ENCODE measurements at regions not wholly inside any gene's neighbourhood (a gene's known extent, or its start where the extent isn't known, plus 50 kb on each side); places are given as distances from the start of the nearest gene placed in this dataset.

DNA sequence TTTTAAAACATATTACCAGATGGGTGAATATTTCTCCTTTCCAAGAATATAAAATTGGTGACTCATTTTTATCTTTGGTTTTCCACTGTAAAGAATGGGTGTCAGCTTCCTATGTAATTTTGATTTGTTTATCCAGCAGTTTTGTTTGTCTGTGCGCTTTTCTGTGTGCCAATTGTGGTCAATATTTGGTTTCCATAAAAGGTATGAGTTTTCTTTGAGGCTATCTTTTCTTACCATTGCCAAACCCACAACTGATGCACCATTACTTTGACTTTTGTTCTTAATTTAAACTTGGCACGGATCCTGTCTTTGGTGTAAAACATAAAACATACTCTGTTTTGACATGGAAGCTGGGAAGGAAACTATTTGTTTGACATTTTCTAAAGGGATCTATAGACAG, 78.8 kb upstream of the NAV3 start:
- H3K27ac ChIP-seq (ENCODE audit: low read depth, low read length): no peak overlapping the region
- H3K4me3 ChIP-seq (ENCODE audit: low read depth, low read length): no peak overlapping the region
- no peaks in the 10 kb centered on the region for H3K27me3 ChIP-seq (ENCODE audit: control insufficient read depth, insufficient read depth, low read length)
- no peaks in the 10 kb centered on the region for H3K36me3 ChIP-seq (ENCODE audit: control insufficient read depth, insufficient read depth, low read length)
- no CpG with 5 or more reads among the region's 2 CpGs for WGBS (ENCODE audit: insufficient coverage)
- H3K4me1 ChIP-seq (ENCODE audit: control insufficient read depth, insufficient read depth, low read length): no peaks in the 10 kb centered on the region
- H3K9me3 ChIP-seq (ENCODE audit: control insufficient read depth, insufficient read depth, low read length): no peaks in the 10 kb centered on the region
- DNase-seq (ENCODE audit: low read depth in 4 of 6, low spot score in 6 of 6): peak in 1 of 6 donors; percentile 18

DNA sequence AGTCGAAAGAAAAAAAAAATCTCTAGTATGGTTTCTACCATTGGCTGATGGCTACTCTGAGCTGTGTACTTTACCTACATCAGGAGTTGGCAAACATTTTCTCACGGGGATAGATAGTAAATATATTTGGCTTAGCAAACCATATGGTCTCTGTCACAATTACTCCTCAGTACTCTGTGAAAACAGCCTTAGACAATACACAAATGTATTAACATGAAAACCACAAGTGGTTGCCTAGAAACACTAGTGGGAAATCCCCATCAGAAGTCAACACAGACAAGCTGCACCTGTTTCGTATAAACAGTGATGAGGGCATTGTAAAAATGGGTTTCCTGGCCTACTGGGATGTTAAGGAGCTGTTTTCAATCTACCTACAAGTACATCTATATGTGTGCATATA, 84.6 kb upstream of the NAV3 start:
- H3K4me3 ChIP-seq (ENCODE audit: low read depth, low read length): no peak overlapping the region
- H3K36me3 ChIP-seq (ENCODE audit: control insufficient read depth, insufficient read depth, low read length): no peaks in the 10 kb centered on the region
- no peak for DNase-seq (ENCODE audit: low read depth in 4 of 6, low spot score in 6 of 6)
- H3K27ac ChIP-seq (ENCODE audit: low read depth, low read length): no peak overlapping the region
- H3K9me3 ChIP-seq (ENCODE audit: control insufficient read depth, insufficient read depth, low read length): no peaks in the 10 kb centered on the region
- H3K4me1 ChIP-seq (ENCODE audit: control insufficient read depth, insufficient read depth, low read length): no peaks in the 10 kb centered on the region
- WGBS (ENCODE audit: insufficient coverage): no CpG with 5 or more reads among the region's 3 CpGs
- no peaks in the 10 kb centered on the region for H3K27me3 ChIP-seq (ENCODE audit: control insufficient read depth, insufficient read depth, low read length)

DNA sequence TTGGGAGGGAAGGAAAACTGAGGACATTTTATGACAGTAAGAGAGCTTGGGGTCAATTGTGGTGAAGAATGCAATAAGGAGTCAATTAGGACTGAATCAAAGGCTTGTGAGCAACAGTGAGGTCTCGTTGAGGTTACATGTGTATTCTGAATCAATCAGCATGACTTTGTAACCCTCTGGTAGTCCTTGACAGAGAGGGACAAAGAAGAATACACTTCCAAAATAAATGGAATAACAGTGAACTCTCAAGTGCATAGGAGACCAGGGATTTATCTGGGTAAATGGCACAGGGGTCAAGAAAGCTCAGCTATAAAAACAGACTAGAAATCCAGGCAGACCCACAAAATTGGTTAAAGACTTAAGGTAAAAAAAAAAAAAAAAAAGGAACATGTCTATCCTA, 85.1 kb upstream of the NAV3 start:
- H3K9me3 ChIP-seq (ENCODE audit: control insufficient read depth, insufficient read depth, low read length): no peaks in the 10 kb centered on the region
- H3K27me3 ChIP-seq (ENCODE audit: control insufficient read depth, insufficient read depth, low read length): no peaks in the 10 kb centered on the region
- no peaks in the 10 kb centered on the region for H3K4me1 ChIP-seq (ENCODE audit: control insufficient read depth, insufficient read depth, low read length)
- no peak overlapping the region for H3K4me3 ChIP-seq (ENCODE audit: low read depth, low read length)
- H3K36me3 ChIP-seq (ENCODE audit: control insufficient read depth, insufficient read depth, low read length): no peaks in the 10 kb centered on the region
- no CpG with 5 or more reads among the region's 1 CpG for WGBS (ENCODE audit: insufficient coverage)
- H3K27ac ChIP-seq (ENCODE audit: low read depth, low read length): no peak overlapping the region
- DNase-seq (ENCODE audit: low read depth in 4 of 6, low spot score in 6 of 6): no peak

DNA sequence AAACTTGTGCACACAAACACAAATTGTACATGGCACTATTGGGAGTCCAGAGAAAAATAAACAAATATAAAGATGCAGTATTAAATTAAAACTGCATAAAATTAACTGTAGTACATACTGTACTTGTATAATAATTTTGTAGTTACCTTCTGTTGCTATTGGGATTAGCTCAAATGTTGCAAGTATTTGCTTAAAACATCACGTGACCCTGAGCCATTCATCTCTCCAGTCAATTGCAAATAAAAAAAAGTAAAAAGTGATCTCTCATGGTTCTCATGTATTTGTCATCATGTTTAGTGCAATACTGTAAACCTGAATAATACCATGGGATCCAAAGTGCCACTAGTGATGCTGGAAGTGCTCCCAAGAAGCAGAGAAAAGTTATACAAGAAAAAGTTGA, 88.1 kb upstream of the NAV3 start:
- Histone ChIP-seq H3K36me3 (ENCODE audit: control insufficient read depth, insufficient read depth, low read length) (no peaks in the 10 kb centered on the region), H3K27ac (ENCODE audit: low read depth, low read length) (no peak overlapping the region), H3K4me1 (ENCODE audit: control insufficient read depth, insufficient read depth, low read length) (no peaks in the 10 kb centered on the region), H3K4me3 (ENCODE audit: low read depth, low read length) (no peak overlapping the region), H3K27me3 (ENCODE audit: control insufficient read depth, insufficient read depth, low read length) (no peaks in the 10 kb centered on the region), H3K9me3 (ENCODE audit: control insufficient read depth, insufficient read depth, low read length) (peaks cover under 1% of the 10 kb centered on the region)
- WGBS (ENCODE audit: insufficient coverage): no CpG with 5 or more reads among the region's 1 CpG
- DNase-seq (ENCODE audit: low read depth in 4 of 6, low spot score in 6 of 6): no peak

DNA sequence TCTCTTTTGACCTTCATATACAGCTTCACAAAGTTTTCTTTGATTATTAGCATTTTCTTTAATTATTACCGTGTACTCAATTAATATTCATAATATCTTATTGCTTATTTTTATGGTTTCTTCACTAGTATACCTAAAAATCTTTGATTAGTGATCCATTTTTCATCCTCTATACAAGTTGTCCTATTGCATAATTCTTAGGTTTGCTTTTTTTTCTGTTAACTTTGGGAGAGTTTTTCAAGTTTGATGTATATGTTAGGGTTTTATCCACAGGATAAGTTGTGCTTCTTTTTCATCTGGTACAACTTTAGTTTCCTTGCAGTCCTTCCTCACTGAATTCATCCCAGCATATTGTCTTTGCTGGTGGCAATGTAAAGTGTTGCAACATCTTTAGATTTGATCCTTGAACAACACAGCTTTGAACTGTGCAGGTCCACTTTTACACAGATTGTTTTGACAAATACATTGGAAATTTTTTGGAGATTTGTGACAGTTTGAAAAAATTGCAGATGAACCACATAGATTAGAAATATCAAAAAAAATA, 88.6 kb upstream of the NAV3 start:
- DNase-seq (ENCODE audit: low read depth in 4 of 6, low spot score in 6 of 6): no peak
- Histone ChIP-seq H3K9me3 (ENCODE audit: control insufficient read depth, insufficient read depth, low read length) (peaks cover 3% of the 10 kb centered on the region), H3K4me1 (ENCODE audit: control insufficient read depth, insufficient read depth, low read length) (no peaks in the 10 kb centered on the region), H3K4me3 (ENCODE audit: low read depth, low read length) (no peak overlapping the region), H3K27ac (ENCODE audit: low read depth, low read length) (no peak overlapping the region), H3K36me3 (ENCODE audit: control insufficient read depth, insufficient read depth, low read length) (no peaks in the 10 kb centered on the region), H3K27me3 (ENCODE audit: control insufficient read depth, insufficient read depth, low read length) (no peaks in the 10 kb centered on the region)
- WGBS (ENCODE audit: insufficient coverage): no CpG with 5 or more reads among the region's 1 CpG

DNA sequence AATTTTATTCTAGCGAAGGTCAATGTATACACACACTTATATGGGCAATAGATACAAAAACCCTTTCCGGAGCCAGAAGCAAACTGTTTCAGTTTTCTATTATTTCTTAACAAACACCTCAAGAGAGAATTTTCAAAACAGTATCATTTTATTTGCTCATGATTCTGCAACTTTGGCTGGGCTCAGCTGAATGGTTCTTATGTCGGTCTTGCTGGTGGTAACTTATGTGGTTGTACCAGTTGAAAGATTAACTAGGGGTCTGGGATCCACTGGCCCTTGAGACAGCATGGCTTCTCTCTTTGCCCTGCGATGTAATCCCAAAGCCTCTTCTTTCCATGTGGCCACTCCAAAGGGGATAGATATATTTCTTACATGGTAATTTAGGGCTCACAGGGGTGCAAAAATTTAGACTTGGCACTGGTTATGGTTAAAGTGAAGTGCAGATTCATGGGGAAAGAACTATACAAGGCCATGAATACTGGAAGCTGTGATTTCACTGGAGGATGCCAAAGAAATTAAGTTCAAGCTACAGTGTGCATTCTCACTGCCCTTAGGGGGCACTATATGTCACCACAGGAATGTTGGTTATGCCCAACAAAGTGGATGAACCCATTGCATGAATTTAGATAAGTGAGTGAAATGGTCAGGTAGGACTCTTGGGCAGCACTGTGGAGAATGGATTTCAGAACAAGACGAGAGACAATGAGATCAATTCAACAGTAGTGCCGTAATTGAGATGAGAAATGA, 94.3 kb upstream of the NAV3 start:
- no peak for DNase-seq (ENCODE audit: low read depth in 4 of 6, low spot score in 6 of 6)
- Histone ChIP-seq H3K4me1 (ENCODE audit: control insufficient read depth, insufficient read depth, low read length) (no peaks in the 10 kb centered on the region), H3K4me3 (ENCODE audit: low read depth, low read length) (no peak overlapping the region), H3K27ac (ENCODE audit: low read depth, low read length) (no peak overlapping the region), H3K36me3 (ENCODE audit: control insufficient read depth, insufficient read depth, low read length) (no peaks in the 10 kb centered on the region), H3K27me3 (ENCODE audit: control insufficient read depth, insufficient read depth, low read length) (no peaks in the 10 kb centered on the region), H3K9me3 (ENCODE audit: control insufficient read depth, insufficient read depth, low read length) (peaks cover 3% of the 10 kb centered on the region)
- WGBS (ENCODE audit: insufficient coverage): 100% methylated on average over 1 of the region's 6 CpGs

DNA sequence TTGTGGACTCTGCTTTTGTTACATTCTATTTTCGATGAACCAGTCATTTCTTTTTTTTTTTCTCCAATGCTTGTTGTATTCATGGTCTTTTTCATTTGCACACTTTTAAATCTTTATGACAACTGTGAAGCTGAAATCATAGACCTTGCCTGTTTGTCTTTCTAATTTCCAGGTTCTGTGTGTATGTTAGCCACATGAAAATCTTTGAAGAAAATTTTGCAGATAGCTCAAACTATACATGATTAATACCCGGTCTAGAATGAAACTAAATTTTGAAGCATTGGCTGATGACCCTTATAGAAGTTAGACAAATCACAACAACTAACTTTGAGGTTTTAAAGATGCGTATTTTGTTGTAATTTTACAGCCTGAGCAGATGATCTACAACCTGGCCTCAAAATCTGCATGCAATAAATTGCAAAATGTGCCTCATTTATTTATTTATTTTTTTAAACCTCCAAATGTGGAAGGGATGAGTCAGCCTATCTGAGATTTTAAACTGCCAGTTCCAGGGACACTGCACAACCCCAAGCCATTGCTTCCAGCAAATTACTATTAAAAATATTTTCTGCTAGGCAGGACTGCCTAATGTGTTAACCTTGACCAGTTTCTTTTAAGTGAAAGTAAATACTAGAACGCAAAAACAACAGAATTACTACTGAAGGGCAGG, 96.3 kb upstream of the NAV3 start:
- H3K4me1 ChIP-seq (ENCODE audit: control insufficient read depth, insufficient read depth, low read length): no peaks in the 10 kb centered on the region
- H3K27ac ChIP-seq (ENCODE audit: low read depth, low read length): no peak overlapping the region
- DNase-seq (ENCODE audit: low read depth in 4 of 6, low spot score in 6 of 6): no peak
- H3K27me3 ChIP-seq (ENCODE audit: control insufficient read depth, insufficient read depth, low read length): no peaks in the 10 kb centered on the region
- no peak overlapping the region for H3K4me3 ChIP-seq (ENCODE audit: low read depth, low read length)
- H3K9me3 ChIP-seq (ENCODE audit: control insufficient read depth, insufficient read depth, low read length): peaks cover 3% of the 10 kb centered on the region
- 100% methylated on average over 1 of the region's 4 CpGs for WGBS (ENCODE audit: insufficient coverage)
- no peaks in the 10 kb centered on the region for H3K36me3 ChIP-seq (ENCODE audit: control insufficient read depth, insufficient read depth, low read length)

DNA sequence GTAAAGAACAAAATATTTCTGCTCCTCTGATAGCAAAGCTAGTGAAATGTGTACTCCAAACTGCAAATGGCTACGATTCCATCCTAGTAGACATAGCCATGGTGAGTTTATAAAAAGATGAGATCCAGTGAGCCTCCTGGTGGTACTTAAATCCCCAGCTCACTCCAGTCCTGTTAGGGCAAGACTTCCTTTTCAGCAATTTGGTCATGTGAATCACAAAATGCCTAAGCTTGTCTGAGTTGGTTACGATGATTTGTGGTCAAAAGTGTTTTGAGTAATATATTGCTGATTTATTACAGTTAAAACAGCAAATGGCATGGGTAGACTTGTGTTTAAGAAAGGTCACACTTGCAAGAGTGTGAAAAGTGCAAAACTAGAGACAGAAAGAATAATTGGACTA, 102.7 kb upstream of the NAV3 start:
- 100% methylated on average over 1 of the region's 2 CpGs for WGBS (ENCODE audit: insufficient coverage)
- DNase-seq (ENCODE audit: low read depth in 4 of 6, low spot score in 6 of 6): no peak
- Histone ChIP-seq H3K4me3 (ENCODE audit: low read depth, low read length) (no peak overlapping the region), H3K36me3 (ENCODE audit: control insufficient read depth, insufficient read depth, low read length) (no peaks in the 10 kb centered on the region), H3K27me3 (ENCODE audit: control insufficient read depth, insufficient read depth, low read length) (no peaks in the 10 kb centered on the region), H3K27ac (ENCODE audit: low read depth, low read length) (no peak overlapping the region), H3K9me3 (ENCODE audit: control insufficient read depth, insufficient read depth, low read length) (no peaks in the 10 kb centered on the region), H3K4me1 (ENCODE audit: control insufficient read depth, insufficient read depth, low read length) (no peaks in the 10 kb centered on the region)

DNA sequence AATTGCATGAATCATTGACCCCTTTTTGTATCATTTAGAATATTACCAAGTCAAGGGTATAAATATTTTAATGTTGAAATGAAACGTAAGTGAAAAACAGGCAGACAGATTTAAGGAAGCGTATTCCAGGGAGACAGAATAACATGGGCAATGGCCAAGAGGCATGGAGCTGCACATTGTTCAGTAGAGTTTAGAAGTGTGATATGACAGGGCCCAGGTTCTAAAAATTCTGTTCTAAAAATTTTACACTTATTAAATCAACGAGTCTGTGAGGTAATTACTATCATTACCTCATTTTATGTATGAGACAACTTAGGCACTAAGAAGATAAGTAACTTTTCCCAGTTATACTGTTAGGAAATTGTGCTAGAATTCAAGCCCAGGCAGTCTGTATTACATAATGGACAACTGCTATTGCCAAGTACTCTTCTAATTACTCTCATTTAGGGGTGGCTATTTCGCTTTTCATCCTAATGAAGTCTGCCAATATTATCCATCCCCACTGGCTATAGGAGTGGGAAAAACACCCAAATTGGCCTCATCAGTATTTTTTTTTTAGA, 103.2 kb upstream of the NAV3 start:
- no CpG with 5 or more reads among the region's 4 CpGs for WGBS (ENCODE audit: insufficient coverage)
- Histone ChIP-seq H3K4me3 (ENCODE audit: low read depth, low read length) (no peak overlapping the region), H3K4me1 (ENCODE audit: control insufficient read depth, insufficient read depth, low read length) (no peaks in the 10 kb centered on the region), H3K27ac (ENCODE audit: low read depth, low read length) (no peak overlapping the region), H3K36me3 (ENCODE audit: control insufficient read depth, insufficient read depth, low read length) (no peaks in the 10 kb centered on the region), H3K9me3 (ENCODE audit: control insufficient read depth, insufficient read depth, low read length) (no peaks in the 10 kb centered on the region), H3K27me3 (ENCODE audit: control insufficient read depth, insufficient read depth, low read length) (no peaks in the 10 kb centered on the region)
- DNase-seq (ENCODE audit: low read depth in 4 of 6, low spot score in 6 of 6): no peak

DNA sequence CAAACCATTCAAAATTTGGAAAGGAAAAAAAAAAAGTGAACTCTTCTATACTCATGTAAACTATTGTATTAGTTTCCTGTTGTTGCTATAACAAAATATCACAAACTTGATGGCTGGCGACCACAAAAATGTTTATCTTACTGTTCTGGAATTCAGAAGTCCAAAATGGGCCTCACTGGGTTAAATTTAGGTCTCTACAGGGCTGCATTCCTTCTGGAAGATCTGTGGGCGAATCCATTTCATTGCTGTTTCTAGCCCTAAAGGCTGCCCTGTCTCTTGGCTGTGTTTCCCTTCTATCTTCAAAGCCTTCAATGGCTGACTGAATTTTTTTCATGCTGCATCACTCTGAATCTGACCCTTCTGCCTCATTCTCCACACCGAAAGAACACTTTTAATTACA, 105.1 kb upstream of the NAV3 start:
- Histone ChIP-seq H3K27me3 (ENCODE audit: control insufficient read depth, insufficient read depth, low read length) (no peaks in the 10 kb centered on the region), H3K36me3 (ENCODE audit: control insufficient read depth, insufficient read depth, low read length) (no peaks in the 10 kb centered on the region), H3K27ac (ENCODE audit: low read depth, low read length) (no peak overlapping the region), H3K4me3 (ENCODE audit: low read depth, low read length) (no peak overlapping the region), H3K4me1 (ENCODE audit: control insufficient read depth, insufficient read depth, low read length) (no peaks in the 10 kb centered on the region), H3K9me3 (ENCODE audit: control insufficient read depth, insufficient read depth, low read length) (no peaks in the 10 kb centered on the region)
- WGBS (ENCODE audit: insufficient coverage): 63% methylated on average over 1 of the region's 3 CpGs
- no peak for DNase-seq (ENCODE audit: low read depth in 4 of 6, low spot score in 6 of 6)

All from spinal cord (tissue), 9 donors.